HG03045 (cell line): ENCODE measurements at regions not wholly inside any gene's neighbourhood (a gene's known extent, or its start where the extent isn't known, plus 50 kb on each side); places are given as distances from the start of the nearest gene placed in this dataset.

Experiments
- ATAC-seq: cut with Tn5 transposase; IDR thresholded peaks from one replicate; pipeline ENCODE4 v1.9.1; 2021; ENCODE audit warnings: mild to moderate bottlenecking, moderate library complexity; ENCODE audit not compliant: unreplicated experiment

DNA sequence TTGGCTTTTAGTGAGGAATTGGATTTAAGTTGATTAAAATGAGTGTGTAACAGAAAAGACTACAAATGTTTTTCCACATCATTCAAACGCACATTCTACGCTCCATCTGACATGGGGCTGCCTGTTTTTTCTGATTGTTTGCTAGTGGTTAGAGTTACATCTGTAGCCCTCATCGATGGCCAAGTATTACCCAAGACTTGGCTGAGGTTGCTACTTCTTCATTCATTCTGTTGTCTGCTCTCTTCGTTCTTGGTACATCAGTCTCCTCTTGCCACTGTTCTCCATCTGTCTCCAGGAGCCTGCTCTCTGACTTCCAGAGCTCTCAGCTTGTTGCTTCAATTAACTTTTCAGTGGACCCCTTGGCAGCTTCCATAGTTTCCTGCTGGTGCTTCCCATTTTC is 1844.6 kb upstream of the TENM3 start:
- no peak for ATAC-seq

DNA sequence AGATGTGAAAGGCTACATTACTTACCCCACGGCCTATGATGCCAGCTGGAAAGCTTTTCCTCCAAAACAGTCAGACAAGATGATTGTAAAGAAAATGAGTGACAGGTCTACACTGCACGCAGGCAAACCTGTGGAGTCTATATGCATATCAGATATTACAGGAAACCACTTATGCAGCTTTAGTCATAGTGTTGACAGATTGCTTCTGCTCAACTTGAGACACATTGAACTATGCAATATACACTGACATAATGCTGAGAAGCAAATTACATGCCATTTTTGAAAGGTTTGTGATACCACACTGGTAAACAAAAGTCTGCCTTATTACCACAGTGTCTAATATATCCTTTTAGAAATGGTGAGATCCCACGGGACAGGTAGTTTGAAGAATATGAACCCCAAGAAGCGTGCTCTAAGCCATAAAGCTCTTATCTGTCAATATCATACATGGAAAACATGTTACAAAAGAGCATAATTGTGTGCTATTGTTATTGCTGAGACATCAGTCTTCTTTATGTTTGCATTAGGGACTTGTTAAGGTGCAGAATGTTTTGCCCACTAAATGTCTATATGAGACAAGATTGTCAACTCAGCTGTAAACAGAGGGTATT is 1835.8 kb upstream of the TENM3 start:
- ATAC-seq: no peak

DNA sequence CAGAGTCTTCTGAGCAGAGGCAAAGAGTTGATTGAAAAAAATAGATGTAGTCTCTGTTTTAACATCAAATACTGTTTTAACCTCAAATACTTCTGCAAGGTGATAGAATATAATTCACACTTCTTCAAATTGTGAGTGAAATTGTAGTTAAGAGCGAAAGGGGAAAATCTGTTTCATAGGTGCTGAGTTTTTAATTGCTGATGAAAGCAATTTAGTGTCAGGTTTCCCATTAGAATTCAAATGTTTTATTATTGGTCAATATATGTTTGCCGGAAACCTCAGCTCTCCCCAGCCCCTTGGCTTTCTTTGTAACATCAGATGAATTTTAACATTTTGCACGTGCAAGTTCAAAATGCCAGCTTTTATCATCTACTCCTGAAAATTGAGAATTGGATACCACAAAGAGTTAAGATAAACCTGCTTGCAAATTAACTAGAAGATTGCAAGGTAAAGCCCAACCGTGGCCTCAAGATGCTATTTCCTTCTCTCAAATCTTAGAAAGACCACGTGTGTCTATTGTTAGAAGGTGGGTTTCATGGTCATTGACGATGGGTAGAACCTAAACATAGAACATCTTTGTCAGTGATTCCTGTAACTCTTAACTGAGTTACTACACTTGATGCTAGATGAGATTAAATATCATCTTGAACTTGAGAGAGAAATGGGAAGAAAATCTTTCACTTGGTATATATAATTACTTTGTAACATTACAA is 1824.2 kb upstream of the TENM3 start:
- ATAC-seq: no peak

DNA sequence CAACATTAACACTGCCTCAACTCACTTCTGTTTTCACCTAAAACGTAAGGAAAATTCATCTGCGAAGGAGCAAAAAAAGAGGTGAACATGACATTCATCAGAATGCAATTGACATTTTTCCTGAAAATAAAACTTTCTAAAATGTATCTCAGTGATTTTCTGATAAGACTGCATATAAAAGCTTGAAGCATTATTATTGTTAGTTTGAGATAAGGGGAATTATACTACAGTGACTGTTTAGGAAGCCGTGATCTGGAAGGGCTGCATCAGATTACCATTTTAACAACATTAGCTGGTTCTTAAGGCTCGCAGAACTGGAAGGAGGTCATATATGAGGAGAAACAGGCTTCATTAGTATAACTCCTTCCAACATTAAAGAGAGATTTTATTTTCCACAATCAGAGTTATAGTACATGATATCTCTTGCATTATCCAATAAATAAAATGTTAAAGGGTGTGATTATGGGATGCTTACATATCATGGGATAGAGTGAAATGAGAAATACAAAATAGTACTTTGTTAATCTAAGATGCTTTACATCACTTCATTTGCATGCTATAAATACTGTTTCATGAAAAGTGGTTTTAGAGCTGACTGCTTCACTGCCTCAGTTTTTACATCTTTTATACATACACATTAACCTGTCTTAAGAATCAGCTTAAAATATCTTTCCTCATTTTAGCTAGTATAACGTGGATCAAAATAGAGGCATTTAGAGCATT is 1820.1 kb upstream of the TENM3 start:
- ATAC-seq: no peak

DNA sequence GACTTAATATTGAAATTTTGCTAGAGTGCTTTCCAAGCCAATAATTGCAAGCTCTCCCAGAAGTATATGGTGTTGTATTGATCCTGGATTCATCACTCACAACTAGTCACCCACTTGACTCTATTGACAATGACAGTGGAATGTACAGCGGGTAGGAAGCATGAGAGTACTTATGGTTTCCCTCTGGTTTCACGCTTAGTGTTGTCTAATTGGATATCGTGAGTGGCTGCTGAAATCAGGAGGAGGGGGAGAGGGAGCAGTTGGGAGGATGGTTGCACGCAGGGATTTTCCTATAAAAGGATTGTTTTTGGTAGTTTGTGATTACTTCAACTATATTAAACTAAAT is 1819.5 kb upstream of the TENM3 start:
- ATAC-seq: no peak

DNA sequence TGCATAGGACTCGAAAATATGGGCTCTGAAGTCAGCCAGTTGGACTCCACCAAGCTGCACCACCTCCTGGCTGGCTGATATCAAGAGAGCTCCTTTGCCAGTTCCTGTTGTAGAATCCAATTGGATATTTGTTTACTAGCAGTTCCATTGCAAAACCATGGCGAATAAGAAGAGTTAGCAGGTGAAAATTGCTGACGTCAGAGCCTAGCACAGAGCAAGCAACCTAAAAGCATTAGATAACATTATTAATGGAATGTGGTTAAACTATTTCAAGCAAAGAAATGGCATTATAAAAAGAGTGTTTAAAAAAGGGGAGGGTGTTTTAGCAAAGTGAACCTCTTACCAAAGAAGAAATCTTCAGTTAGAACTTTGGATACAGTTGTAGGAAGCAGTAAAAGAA is 1816.3 kb upstream of the TENM3 start:
- no peak for ATAC-seq

DNA sequence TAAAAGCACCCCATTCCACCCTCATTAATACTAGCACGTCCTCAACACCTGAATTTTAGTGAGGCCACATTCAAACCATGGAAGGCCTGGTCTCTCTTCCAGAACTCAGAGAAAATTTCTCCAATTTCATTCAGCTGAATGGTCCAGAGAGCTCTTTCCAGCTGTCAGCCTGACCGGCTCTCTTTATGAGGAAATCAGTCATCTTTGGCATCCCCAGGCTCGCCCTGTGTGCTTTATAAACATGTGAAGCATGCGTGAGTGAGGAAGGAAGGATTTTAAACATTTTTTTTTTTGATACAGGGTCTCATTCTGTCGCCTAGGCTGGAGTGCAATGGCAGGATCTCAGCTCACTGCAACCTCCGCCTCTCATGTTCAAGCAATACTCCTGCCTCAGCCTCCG is 1812.9 kb upstream of the TENM3 start:
- ATAC-seq: no peak

DNA sequence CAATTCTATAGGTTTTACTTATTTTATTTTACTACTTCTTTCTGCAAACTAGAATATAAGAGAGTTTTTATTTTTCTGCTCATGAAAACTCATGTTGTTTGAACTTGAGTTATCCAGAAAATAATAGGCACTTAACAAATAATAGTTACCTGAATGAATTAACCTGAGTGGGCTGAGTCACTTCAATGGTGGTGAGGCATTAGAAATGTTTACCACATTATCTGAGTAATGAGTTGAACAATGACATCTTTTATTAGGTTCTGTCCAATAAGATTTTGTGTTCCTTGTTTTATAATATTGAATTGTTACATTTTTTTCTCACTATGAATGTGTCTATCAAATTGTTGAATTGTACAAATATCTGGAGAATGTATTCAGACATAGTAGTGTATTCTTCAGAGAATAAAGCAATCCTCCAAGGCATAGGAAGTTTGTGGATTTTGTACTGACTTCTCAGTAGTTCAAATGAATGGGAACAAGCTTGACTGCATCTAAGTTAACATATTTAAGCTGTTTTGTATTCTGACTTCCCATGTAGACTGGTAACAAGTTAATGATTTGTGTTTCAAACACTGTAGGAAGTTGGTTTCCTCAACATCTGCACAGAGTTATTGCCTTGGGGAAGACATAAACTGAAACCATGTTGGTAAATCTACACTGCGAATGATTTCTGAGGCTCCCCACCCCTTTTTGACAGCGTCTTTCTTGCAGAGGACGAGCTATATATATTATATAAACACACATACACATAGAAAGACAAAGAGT is 1808.9 kb upstream of the TENM3 start:
- ATAC-seq: no peak

DNA sequence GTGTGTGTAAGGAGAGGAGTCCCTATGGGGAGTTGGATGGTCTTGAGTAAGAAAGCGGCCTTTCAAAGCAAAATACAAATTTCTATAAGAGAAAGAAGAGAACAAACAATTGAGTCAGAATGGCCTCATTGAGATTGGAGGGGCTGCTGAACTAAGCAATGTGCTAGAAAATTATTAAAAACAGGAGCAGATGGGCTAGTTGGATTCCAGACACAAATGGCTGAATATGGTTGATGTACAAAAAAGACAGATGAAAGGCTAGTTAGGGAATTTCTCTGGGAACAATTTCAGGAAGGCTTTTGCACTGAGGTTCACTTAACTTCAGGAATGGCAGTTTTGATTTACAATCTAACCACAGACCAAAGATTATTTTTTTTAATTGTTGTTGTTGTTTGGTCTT is 1806.8 kb upstream of the TENM3 start:
- ATAC-seq: no peak

DNA sequence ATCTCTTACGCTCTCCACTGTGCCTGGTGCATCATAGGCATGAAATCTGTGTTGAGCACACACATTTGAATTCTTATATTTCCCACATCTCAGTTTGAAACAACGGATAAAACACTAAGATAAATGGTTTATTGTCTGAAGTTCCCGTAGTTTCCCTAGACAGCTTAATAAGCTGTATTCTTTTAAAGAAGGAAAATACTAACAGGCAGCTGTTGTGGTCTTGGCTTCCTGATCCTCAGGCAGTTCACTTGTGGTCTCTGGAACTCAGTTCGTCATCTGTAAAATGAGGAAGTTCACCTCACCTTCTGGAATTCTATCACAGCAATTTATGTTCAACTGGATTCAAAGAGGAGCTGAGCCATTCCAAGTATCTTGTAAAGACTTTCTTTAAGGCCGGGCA is 1805.6 kb upstream of the TENM3 start:
- ATAC-seq: no peak

DNA sequence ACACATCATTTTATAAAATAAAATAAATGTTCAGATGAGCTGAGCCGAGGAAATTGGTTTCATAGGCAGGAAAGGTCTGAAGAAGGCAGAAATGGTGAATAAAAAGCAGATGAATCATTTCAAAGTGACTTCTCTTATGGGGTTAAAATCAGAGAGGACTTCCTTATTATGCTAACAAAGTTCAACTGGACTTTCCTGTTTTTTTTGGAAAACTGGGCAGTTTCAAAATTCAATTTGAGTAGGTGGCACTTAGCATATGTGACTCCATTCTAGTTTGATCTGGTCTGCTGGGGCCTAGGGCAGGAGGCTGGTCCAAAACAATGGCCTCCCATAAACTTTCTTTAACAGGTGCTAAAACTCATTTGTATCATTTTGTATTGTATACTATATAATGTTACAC is 1794.9 kb upstream of the TENM3 start:
- no peak for ATAC-seq

DNA sequence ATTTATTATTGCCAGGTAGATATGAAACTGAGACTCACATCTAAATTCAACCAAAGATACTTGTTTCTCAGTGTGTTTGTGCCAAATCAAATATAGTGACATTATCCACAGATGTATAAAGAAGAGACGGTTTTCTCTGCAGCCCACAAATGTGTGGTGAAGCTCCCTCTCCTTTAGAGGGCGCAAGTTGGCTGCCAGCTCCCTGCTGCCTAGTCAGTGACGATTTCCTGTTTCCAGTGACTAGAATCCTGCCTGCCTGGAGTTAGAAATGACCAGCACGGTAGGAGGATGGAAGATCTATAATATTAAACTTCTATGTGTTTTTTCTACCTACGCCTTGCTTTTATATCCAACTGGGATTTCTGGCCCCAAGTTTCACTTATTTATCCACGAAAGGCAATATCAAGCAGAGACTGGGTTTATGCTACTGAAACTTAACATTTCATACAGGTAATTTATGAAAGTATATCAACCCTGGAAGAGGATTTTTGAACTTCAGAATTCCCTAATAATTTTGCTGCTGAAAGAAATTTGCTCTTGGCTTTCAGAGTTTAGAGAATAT is 1793.7 kb upstream of the TENM3 start:
- ATAC-seq: peak; percentile 59

DNA sequence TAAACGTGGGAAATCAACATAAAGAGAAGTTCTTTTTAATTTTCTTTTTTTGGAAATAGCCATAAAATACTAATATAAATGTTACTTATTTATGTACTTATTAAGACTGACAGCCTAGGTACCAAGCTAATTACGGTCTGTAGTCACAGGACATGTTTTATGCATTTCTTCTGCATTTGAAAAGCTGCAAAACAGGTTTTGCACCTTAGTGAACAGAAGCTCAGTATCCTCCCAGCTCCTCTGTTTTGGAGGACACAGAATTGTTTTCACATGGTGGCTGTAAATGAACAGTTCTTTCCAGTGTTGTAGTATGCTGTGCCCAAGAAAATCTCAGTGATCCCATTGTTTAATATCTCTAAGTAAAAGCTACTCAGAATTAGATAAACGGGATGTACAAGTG is 1788.0 kb upstream of the TENM3 start:
- no peak for ATAC-seq

DNA sequence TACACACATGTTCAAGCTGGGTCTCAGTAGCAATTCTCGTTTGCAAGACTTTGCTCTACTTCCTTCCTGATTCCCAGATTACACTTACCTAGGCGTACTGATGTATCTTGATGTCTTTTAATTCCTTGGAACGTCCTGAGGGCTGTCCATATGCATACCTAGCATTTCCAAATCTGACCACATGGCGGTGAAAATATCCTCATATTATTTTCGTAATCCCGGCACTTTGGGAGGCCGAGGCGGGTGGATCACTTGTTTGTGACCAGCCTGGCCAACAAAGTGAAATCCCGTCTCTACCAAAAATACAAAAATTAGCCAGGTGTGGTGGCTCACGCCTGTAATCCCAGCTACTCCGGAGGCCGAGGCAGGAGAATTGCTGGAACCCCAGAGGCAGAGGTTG is 1786.3 kb upstream of the TENM3 start:
- ATAC-seq: no peak

DNA sequence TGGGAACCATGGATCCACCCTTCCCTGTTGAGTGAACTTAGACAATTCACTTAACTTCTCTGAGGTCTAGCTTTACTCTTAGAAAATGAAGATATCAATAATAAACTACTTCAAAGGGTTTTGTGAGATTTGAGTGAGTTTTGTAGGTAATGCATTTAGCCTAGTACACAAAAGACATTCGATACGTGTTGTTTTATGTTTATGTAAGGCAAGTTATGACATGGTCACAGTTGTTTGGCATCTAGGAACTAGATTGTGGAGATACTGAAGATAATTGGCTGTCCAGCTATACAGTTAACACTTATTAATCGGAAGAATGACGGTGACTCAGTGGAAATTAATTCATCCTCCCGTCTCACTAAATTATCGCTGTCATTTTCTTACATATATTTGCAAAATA is 1781.1 kb upstream of the TENM3 start:
- ATAC-seq: no peak

DNA sequence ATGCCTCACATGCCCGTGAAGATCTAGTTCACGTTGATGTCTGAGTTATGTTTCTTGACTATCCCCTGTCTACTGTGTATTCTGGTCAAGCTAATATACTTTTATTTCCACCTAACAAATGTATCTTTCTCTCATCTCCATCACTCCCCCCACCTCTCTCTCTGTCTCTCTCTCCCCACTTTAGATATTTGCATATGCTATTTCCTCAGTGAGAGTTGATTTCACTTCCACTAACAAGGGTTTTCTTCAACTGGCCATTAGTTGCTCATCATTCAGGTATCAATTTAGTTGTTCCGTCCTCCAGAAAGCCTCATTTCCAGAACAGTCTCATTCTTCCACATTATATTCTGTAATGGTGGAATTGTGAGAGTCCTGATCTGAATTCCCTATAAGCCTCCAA is 1777.8 kb upstream of the TENM3 start:
- ATAC-seq: no peak

DNA sequence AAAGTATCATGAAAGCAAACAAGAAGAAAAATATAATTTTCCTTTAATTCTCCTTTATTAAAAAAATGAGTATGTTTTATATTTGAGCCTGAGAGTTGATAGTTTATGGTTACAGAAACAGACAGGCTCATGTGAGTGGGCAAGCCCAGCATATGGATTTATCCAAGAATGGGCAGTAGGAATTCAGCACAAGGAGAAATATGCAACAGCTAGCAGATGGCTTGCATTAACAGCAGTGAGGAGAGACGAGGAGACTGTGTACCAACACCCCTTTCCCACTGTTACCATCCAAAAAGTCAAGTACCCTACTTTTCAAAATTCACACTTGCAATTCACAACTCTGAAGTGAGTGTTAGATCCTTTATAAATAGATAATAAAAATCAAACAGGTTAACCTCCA is 1760.2 kb upstream of the TENM3 start:
- ATAC-seq: no peak

DNA sequence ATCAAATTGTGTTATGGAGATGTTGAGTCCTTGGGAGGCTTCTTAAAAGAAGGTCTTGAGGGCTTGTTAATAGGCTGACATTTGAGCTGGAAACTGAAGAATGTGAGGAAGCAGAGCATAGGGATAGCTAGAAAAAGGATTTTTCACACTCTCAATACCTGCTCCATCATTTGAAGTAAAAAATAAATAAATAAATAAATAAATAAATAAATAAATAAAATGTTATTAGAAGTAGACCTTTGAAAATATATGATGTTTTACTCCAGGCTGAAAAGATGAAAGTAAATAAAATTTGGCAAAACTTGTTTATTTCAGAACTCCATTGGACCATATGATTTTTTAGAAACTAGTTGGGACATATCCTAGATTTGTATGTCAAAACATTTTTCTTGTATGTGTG is 1757.8 kb upstream of the TENM3 start:
- no peak for ATAC-seq

DNA sequence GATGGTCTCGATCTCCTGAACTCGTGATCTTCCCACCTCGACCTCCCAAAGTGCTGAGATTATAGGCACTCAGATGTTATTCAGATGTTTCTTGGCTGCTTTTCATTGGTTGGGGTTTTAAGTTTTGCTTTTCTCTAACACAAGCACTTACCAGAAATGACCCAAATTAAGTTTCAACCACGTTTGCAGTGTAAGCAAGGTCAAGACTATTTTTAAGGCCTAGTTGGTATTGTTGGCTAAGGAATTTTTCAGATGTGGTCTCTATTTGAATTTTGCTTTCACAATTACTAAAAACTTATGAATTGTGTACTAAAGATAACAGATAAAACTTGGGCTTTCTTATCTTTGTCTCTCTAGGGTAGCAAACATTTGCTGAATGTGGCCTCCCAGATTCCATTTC is 1756.9 kb upstream of the TENM3 start:
- ATAC-seq: no peak

DNA sequence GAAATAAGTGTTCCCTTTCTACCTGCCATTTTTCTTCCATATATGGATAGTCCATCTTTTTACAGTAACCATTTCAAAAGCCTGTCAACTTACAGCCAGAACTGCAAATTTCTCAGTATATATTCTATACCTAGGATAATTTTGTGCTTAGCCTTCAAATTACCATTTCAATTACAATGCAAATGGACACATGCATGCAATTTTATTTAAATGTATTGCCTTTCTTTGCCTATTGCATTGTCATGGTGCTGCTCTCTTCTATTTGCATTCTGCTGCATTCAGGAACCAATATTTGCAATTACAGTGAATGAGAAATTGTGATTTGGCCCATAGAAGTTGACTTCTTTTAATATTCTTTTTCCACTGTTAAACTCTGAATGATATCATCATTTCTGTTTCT is 1753.4 kb upstream of the TENM3 start:
- no peak for ATAC-seq

DNA sequence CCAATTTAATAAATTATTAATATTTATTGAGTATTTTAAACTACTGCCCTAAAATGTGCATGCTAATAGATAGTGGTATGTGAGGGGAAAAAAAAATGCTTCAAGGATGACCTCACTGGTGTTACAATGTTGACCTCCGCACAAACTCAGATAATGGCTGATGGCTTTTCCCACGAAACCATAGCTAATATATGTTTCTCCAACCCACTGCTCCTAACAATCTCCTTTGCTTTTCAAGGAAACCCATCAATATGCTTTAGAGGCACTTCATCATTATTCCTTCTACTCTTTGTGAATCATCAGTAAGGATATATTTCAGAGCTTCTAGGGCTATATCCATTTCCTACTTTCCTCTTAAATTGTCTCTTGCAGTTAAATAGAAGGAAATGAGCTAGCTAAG is 1752.0 kb upstream of the TENM3 start:
- ATAC-seq: no peak
